HG03159 (cell line): ENCODE measurements at regions not wholly inside any gene's neighbourhood (a gene's known extent, or its start where the extent isn't known, plus 50 kb on each side); places are given as distances from the start of the nearest gene placed in this dataset.

ENCODE experiments used
- ATAC-seq: cut with Tn5 transposase; IDR thresholded peaks from one replicate; pipeline ENCODE4 v1.9.1; 2021; ENCODE audit warnings: mild to moderate bottlenecking, moderate library complexity; ENCODE audit not compliant: unreplicated experiment

GRCh38 chr9:82679472-82679871 lies 383.5 kb downstream of the RASEF start:
- no peak for ATAC-seq

DNA sequence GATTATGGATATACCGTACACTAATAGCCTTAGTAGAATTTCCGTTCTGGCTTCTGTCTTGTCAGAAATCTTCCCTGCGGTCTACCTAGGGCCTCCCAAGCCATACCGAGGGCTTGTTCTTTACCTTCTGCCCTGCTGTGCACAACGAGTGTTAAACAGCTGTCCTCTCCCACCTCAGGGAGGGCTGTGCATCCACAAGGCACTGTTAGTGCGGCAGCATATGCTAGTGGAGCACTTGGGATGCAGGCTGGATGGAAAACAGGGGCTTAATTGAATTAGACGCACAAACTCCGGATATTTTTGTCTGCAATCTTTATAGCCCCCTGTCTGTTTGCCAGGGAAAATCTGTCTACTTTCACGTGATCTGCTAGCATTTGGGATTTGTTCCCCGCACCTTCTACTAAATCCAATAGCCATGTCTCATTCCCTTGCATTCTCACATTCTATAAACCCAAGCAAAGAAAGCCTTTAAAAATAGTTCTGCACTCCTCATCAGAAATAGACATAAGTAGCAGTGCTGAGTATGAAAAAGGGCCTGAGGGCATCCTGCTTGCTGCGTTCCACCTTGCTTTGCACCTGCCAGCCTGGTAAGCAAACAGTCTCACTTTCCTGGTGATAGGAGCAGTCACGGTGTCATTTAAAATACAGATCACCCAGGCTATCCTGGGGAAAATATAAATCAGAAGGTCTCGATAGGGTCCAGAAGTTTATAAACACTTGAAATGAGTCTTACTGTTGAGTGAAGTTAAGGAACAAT lies 382.6 kb downstream of the RASEF start:
- ATAC-seq: no peak

- ATAC-seq: no peak
These were observed 381.1 kb downstream of the RASEF start for GRCh38 chr9:82681809-82682208.

DNA sequence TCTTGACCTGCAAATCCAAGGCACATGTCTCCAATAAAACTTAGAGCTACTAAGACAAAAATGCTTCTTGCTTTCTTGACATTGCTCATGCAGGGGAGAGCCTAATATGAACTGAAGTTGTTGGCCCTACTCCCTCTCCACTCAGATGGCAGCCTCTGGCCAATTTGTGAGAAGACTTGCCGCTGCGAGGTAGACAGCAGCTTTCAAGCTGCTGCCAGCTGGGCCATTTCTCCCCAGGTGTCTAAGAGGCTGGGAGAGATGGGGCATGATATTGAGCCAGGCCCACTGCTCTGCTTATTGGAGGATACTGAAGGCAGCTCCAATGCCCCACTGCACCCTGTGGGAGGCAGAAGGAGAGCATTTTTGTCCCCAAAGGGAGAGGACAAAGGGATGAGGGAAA lies 380.5 kb downstream of the RASEF start:
- no peak for ATAC-seq

- no peak for ATAC-seq
These were observed 367.2 kb downstream of the RASEF start for GRCh38 chr9:82695704-82696103.

- no peak for ATAC-seq
These were observed 356.2 kb downstream of the RASEF start for GRCh38 chr9:82706786-82707185.

DNA sequence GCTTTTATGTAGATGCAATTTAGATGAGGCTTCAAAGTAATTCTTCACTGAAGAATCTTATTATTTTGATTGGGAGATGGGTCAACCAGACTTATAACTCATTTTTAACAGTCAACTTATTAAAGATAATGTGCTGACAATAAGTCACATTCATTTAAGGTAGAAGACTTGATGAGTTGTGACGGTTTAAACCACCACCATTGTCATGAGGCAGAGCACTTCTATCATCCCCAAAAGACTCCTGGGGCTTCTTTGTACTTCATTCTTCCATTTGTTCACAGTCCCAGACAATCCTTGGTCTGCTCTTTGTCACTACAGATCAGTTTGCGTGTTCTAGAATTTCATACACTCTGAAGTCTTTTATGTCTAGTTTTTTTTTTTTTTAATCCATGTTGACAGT lies 346.1 kb downstream of the RASEF start:
- no peak for ATAC-seq

DNA sequence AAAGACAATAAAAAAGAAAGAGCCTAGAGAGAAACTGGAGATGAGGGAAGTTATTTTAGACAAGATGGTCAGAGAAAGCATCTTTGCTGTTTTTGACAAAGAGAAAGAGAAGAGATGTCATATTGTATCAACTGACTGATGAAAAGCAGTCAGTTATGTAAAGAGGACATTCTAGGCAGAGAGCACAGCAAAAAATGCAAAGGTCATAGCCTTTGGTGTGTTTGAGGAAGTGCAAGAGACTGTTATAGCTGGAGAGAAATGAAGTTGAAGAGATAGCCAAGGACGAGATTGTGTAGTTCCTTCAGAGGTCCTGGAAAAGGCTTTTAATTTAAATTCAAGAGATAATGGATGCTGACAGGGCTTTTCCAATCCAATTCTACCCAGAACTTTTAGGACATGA lies 342.4 kb downstream of the RASEF start:
- no peak for ATAC-seq

- ATAC-seq: no peak
These were observed 341.3 kb downstream of the RASEF start for GRCh38 chr9:82721593-82721992.

DNA sequence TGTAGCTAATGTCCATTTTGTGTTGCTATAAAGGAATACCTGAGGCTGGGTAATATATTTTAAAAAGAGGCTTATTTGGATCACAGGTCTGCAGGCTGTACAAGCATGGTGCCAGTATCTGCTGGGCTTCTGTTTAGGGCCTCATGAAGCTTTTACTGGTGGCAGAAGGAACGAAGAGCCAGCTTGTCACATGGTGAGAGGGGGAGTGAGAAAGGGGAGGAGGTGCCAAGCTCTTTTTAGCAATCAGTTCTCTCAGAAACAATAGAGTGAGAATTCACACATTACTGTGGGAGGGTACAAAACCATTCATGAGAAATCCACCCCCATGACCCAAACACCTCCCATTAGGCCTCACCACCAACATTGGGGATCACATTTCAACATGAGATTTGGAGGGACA lies 340.9 kb downstream of the RASEF start:
- no peak for ATAC-seq

DNA sequence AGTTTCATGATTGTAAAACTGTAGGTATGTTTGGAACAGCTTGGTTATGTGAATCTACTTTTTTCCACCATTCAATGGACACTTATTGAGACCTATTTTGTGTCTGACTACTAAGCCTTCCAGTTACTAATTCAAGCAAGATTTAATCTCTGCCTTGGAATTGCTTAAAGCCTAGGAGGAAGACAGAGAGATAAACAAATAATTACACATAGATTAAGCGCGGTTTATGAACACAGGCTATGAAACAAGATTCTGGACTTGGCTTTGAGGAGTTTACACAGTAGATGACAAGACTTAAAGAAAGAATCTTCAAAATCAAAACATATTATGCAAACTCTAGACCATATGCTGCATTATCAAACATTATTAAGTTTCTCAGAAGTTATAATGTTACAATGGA lies 340.4 kb downstream of the RASEF start:
- no peak for ATAC-seq

DNA sequence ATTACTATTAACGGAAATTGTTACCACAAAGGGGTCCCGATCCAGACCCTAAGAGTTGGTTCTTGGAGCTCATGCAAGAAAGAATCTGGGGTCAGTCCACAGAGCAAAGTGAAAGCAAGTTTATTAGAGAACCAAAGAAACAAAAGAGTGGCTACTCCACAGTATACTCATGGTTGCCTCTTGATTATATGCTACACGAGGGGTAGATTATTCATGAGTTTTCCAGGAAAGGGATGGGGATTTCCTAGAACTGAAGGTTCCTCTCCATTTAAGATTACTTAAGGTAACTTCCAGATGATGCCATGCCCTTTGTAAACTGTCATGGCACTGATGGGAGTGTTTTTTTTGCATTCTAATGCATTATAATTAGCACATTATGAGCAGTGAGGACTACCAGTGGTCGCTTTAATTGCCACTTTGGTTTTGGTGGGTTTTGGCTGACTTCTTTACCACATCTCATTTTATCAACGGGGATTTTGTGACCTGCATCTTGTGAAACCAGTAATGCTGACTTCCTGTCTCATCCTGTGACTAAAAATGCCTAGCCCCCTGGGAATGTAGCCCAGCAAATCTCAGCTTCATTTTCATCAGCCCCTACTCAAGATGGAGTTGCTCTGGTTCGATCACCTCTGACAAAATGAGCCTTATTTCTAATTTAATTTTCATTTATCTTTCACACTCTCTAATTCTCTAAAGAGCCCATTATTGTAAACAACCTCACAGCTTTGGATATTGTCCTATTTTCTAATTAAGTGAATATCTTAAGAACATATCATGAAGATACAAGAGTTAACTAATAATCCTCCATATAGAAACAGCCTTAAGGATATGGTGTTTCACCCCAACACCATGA lies 336.3 kb downstream of the RASEF start:
- no peak for ATAC-seq

- no peak for ATAC-seq
These were observed 333.8 kb downstream of the RASEF start for GRCh38 chr9:82729141-82729540.

DNA sequence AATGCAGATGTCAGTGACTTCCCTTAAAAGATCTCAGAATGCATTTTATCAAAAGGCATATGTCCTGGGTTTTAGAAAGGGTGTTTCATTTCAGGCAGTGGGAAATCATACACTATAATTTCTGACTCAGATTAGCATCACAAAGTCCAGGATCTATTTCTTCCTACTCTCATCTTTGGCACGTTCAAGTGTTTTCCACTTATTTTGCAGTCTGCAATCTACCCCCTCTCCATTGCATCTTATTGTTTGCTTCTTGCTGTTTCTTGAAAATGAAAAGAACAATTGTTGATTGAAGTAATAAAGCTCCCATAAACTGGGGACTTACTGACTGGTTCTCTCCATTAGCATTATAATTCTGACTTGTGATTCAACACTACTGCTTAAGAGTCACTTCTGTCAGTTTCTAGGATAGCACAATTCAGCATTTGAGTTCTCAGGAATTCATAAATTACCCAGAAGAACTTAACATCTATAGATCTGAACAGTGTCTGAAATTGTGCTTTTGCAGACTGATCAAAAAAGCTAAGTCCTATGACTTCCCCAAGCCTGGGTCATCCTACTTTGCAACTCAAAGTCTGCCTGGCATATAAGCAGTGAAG lies 332.9 kb downstream of the RASEF start:
- ATAC-seq: no peak

GRCh38 chr9:82732928-82733327 lies 330.0 kb downstream of the RASEF start:
- ATAC-seq: no peak

GRCh38 chr9:82736126-82736525 lies 326.8 kb downstream of the RASEF start:
- ATAC-seq: no peak

- ATAC-seq: no peak
These were observed 326.2 kb downstream of the RASEF start for GRCh38 chr9:82736701-82737100.

DNA sequence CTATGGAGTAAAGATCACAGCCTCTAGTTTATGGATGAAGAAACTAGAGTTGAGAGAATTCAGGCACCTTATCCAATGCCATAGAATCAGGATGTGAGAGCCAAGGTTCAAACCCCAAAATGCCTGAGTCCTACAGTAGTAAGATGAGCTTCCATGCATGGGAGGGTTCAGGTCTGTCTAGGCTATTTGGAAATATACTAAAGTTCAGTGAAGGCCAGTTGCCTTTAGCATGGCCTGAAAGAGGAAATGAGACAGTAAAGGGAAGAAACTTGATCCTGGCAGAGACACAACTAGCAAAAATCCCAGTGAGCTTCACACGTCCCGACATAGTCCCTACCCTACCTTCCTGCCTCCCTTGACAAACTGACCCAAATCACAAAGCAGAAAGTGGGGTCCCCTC lies 317.0 kb downstream of the RASEF start:
- no peak for ATAC-seq

DNA sequence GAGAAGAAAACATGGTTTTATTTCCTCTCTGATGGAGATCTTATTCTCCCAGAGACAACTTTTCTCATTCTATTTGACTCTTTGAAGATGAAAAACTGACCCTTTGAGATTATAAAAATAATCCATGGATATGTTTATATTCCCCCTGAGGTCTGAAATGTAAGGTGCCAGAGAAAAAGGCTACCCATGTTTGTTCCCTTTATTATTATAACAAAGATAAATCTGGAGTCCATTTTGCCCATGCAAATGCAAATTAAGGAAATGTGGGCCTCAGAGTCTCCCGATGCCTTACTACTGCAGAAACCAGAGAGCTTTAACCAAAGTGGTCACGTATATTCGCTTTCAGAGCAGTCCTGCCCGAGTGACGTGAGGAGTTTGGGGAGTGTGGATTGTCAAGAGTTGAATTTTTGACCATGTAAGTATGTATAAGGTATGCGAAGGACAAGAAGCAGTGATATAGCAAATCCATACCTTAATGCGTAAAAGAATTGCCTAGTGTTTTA lies 312.5 kb downstream of the RASEF start:
- no peak for ATAC-seq

DNA sequence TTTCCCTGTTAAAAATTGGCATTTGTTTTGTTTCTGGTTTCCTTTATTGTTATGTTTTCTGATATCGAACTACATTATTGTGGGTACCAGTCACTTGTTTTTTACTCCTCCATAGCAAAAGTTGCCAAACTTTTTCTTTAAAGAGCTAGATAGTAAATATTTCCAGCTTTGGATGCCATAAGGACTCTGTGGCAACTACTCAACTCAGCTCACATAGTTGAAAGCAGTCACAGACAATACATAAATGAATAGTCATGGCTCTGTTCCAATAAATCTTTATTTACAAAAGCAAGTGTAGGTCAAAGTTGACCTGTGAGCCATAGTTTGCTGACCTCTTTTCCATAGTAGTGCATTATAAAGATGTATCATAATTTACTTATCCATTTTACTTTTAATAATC lies 305.0 kb downstream of the RASEF start:
- no peak for ATAC-seq

GRCh38 chr9:82761027-82761426 lies 301.9 kb downstream of the RASEF start:
- no peak for ATAC-seq

- no peak for ATAC-seq
These were observed 301.0 kb downstream of the RASEF start for GRCh38 chr9:82761956-82762355.
